ENCODE measurements at regions not wholly inside any gene's neighbourhood (a gene's known extent, or its start where the extent isn't known, plus 50 kb on each side); places are given as distances from the start of the nearest gene placed in this dataset.

DNA sequence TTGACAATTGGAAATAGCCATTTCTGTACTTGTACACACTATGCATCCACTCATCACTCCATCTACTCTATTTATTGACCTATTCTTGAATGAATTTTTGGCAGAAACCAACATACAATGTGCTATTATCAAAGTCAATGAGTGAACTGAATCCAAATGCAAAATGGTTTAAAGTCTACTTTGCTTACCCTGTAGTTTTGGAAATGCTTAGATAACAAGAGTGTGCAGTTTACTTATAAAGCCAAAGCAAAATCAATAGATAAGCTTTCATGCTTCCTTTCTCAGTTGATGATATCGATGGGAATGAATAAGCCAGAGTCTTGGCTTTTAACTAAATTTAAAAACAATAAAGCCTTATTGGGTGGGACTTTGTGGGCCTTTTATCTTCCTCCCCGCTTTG is 58.9 kb upstream of the SPANXB1 start:
- Histone ChIP-seq H3K9ac (replicated peaks; ENCODE audit: extremely low read depth, insufficient read depth, low read length) (no peak overlapping the region), H3K9me1 (replicated peaks; ENCODE audit: control insufficient read depth, extremely low read depth, insufficient read depth, low read length) (no peaks in the 10 kb centered on the region), H3K4me2 (ENCODE audit: insufficient read depth, low read length) (no peak overlapping the region), H4K20me1 (replicated peaks; ENCODE audit: control insufficient read depth, extremely low read depth, insufficient read depth, low read length) (no peaks in the 10 kb centered on the region), H2AFZ (ENCODE audit: low read depth, low read length) (no peak overlapping the region), H3K4me1 (ENCODE audit: control insufficient read depth, extremely low read depth, insufficient read depth, low read length) (no peaks in the 10 kb centered on the region), H3K27ac (ENCODE audit: insufficient read depth, low read depth, low read length) (no peak overlapping the region), H3K79me2 (ENCODE audit: control insufficient read depth, insufficient read depth, low read length) (no peaks in the 10 kb centered on the region), H3K27me3 (ENCODE audit: control insufficient read depth in 2 of 2, insufficient read depth in 2 of 2, low read length in 2 of 2) (no peaks in the 10 kb centered on the region), H3K9me3 (replicated peaks; ENCODE audit: control insufficient read depth, insufficient read depth, low read length) (no peaks in the 10 kb centered on the region), H3K36me3 (ENCODE audit: control insufficient read depth in 2 of 2, extremely low read depth in 1 of 2, insufficient read depth in 2 of 2, low read length in 2 of 2) (no peaks in the 10 kb centered on the region), H3K4me3 (replicated peaks in 1 of 3; ENCODE audit: insufficient read depth in 1 of 3, low read depth in 1 of 3, low read length in 3 of 3) (no peak overlapping the region)
- TF ChIP-seq, protein P1, sequence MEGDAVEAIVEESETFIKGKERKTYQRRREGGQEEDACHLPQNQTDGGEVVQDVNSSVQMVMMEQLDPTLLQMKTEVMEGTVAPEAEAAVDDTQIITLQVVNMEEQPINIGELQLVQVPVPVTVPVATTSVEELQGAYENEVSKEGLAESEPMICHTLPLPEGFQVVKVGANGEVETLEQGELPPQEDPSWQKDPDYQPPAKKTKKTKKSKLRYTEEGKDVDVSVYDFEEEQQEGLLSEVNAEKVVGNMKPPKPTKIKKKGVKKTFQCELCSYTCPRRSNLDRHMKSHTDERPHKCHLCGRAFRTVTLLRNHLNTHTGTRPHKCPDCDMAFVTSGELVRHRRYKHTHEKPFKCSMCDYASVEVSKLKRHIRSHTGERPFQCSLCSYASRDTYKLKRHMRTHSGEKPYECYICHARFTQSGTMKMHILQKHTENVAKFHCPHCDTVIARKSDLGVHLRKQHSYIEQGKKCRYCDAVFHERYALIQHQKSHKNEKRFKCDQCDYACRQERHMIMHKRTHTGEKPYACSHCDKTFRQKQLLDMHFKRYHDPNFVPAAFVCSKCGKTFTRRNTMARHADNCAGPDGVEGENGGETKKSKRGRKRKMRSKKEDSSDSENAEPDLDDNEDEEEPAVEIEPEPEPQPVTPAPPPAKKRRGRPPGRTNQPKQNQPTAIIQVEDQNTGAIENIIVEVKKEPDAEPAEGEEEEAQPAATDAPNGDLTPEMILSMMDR (IDR thresholded peaks at IDR 0.05; ENCODE audit: extremely low read depth in 1 of 2, insufficient read depth in 1 of 2, low read depth in 1 of 2, low read length in 2 of 2): no peak
- TF ChIP-seq FOS (IDR thresholded peaks at IDR 0.05; ENCODE audit: borderline replicate concordance, insufficient read depth, low read length) (no peak), GATA2 (IDR thresholded peaks at IDR 0.05; ENCODE audit: insufficient read depth, insufficient read length, low read depth, low read length) (no peak), POLR2A (IDR thresholded peaks at IDR 0.05; ENCODE audit: low read depth, low read length) (no peak), POLR2AphosphoS5 (IDR thresholded peaks at IDR 0.05; ENCODE audit: insufficient read depth, low read depth, low read length) (no peak), JUN (IDR thresholded peaks at IDR 0.05; ENCODE audit: borderline replicate concordance, insufficient read depth, insufficient read length, low read depth) (no peak), EZH2 (IDR thresholded peaks at IDR 0.05; ENCODE audit: borderline replicate concordance, low read depth, low read length, severe bottlenecking) (no peak), MYC (IDR thresholded peaks at IDR 0.05; ENCODE audit: low read depth, low read length) (no peak)
- TF ChIP-seq, protein P2, sequence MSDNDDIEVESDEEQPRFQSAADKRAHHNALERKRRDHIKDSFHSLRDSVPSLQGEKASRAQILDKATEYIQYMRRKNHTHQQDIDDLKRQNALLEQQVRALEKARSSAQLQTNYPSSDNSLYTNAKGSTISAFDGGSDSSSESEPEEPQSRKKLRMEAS (IDR thresholded peaks at IDR 0.05; ENCODE audit: insufficient read depth, insufficient read length): no peak
- DNase-seq (ENCODE audit: low read depth, low spot score) (no peak), FAIRE-seq (no peak)
- dilution Hi-C loops (cut with MboI; ENCODE audit: extremely low pct_ligation_motif_present, low sequenced_read_pairs) (no loop called here), intact Hi-C loops (cut with micrococcal nuclease) (no loop called here)
- BruUV-seq (replicated peaks): no TSS peak
- POLR2A ChIA-PET: no interaction called here
- CTCF ChIA-PET: no interaction called here
